ENCODE measurements at regions not wholly inside any gene's neighbourhood (a gene's known extent, or its start where the extent isn't known, plus 50 kb on each side); places are given as distances from the start of the nearest gene placed in this dataset.

DNA sequence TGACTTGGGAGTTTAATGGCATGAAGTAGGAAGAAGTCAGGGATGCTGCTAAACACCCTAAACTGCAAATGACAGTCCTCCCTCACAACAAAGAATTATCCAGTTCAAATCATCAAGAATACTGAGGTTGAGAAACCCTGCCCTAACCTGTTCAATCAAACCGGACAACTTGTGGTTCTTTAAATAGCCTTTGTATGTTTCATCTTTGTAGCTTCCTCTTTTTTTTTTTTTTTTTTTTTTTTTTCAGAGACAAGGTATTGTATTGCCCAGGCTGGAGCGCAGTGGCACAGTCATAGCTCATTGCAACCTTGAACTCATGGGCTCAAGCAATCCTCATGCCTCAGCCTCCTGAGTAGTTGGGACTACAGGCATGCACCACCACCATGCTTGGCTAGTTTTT lies 52.5 kb upstream of the TTC29 start:
- DNase-seq = no peak

- no peak for DNase-seq
Measured at GRCh38 chr4:147003956-147004809, 58.5 kb upstream of the TTC29 start.

- DNase-seq = no peak
Measured at GRCh38 chr4:147006229-147006628, 60.6 kb upstream of the TTC29 start.

DNA sequence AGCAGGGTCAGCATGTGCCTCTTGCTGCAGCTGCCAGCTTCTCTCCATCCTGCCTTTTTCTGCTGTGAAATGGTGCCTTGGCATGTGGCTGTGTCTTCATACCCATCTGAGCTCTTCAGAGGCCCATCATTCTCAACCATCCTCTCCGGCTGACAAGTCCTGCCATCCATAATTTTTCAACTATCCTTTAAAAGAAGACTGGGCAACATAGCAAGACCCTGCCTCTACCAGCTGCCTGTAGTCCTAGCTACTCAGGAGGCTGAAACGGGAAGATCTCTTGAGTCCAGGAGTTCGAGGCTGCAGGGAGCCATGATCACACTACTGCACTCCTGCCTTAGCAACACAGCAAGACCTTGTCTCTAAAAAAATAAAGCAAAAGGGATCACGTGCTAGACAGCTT lies 64.2 kb upstream of the TTC29 start:
- DNase-seq = no peak

DNA sequence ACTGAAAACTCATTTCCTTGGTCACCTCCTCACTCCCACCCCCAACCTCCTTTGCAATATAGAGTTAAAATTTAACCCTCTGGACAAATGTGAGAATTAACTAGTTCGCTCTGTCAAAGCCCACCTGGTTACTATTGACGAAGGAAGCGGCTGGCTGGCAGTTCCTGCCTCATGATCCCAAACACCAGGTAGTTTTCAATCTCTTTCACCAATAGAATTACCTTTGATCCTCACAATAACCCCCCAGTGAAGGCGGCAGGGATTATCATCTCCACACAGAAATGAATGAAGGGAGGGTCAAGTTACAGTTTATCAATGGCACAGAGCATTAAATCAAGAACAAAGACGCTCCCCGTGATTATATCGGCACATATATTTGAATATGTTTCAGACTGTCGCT lies 65.7 kb upstream of the TTC29 start:
- no peak for DNase-seq

DNA sequence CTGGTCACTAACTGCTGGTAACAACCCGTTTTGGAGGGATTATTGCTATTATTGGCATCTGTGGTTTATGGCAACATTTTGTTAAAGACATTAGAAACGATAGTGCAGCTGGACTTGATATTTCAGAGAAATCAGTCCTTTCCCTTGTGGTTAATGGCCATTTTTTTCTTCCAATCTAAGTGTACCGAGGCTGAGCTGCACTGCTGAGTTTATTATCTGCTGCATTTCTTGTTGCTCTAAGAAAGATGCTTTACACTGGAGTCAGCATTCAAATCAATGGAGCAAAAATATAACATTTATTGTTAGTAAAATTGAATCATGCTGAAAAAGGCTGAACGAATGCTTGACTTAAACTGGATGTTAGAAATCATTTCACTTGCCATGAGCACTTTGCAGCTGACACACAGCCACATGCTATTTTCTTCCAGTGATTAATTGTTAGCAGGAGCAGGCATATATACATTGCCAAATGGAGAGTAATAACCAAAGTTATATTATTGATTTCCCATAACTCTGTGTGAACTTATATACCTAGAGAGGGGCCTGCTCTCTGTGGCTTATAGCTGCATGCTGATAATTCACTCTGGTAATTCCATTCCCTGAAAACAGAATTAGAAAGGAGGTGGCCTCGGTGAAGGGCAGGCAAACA lies 66.5 kb upstream of the TTC29 start:
- DNase-seq = no peak

- no peak for DNase-seq
Measured at GRCh38 chr4:147014946-147015345, 69.3 kb upstream of the TTC29 start.

GRCh38 chr4:147015491-147015890 lies 69.8 kb upstream of the TTC29 start:
- no peak for DNase-seq

DNA sequence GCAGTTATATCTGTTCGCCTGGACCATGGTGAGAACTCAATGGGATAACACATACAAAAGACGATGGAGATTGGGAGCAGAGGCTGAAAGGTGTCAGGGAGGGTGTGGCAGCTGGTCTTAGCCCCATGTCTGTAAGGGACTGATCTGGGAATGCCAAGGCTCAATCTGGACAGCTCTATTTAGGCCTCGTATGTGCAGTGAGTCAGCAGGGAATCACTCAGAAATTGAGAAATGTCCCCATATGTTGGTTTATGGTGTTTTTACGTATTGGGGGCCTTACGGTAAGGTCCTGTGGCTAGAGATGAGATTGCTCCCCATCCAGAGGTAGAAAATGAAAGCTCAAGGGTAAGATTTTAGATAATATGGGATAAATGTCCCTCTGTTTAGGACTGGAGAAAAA lies 71.4 kb upstream of the TTC29 start:
- DNase-seq = no peak

GRCh38 chr4:147019091-147019490 lies 73.4 kb upstream of the TTC29 start:
- DNase-seq = peak; percentile 29 to 49

- DNase-seq = no peak
Measured at GRCh38 chr4:147020456-147020855, 74.8 kb upstream of the TTC29 start.

DNA sequence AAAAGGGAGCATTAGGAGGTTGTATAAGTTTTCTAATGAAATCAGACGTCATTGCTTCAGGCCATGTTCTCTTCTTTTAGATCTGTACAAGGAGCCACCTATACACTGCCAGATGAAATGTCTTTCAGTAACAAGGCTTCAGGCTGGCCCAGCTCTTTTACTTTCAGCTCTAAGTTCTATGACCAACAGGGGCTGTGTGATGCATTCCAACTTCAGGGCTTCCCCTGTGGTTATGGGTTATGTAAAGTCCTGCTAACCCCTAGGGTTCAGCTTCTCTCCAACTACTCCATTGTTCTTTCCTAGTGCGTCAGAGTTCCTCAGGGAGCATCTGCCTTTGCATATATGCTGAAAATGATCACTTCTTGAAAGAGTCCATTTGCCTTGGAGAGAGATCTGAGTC lies 79.4 kb upstream of the TTC29 start:
- DNase-seq = no peak

DNA sequence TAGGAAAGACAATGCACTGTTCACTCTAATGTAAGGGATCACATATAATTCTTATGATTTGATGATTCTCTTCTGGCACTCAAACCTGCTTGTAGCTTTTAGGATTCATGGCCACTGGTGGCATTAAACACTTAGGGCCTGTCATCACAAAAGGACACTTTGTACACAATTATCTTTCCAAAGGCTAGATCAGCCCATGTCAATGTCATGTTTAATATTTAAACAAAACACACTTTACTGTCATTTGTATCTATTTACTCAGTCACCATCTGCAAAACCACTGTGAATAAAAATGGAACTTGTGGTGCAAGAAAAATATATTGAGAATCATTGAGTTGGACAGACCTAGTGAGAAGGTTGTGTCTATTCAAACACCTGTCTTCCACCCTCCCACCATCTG lies 83.6 kb upstream of the TTC29 start:
- no peak for DNase-seq

DNA sequence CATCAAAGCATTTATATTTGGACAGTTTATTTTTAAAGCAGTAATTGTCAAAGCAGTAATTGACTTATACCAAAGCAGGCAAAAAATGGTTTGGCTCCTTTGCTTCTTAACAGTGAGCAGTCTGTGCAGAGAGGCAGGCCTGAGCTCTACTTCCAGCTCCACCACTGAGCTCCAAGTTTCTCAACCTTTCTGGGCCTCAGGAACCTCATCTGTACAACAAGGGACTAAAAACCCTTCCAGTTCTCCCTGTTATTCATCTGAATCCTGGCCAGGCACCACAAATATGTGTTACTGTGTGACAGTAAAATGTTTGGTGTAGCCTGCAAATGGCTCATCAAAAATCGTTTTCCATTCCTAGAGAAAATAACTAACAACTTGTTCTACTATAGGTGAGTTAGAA lies 88.7 kb upstream of the TTC29 start:
- DNase-seq = no peak

GRCh38 chr4:147037069-147037468 lies 91.4 kb upstream of the TTC29 start:
- peak in 1 of 2 donors; percentile 11 for DNase-seq

GRCh38 chr4:147039976-147040575 lies 94.4 kb upstream of the TTC29 start:
- DNase-seq = no peak

GRCh38 chr4:147040874-147041273 lies 95.2 kb upstream of the TTC29 start:
- DNase-seq = no peak

GRCh38 chr4:147041376-147041775 lies 95.7 kb upstream of the TTC29 start:
- no peak for DNase-seq

DNA sequence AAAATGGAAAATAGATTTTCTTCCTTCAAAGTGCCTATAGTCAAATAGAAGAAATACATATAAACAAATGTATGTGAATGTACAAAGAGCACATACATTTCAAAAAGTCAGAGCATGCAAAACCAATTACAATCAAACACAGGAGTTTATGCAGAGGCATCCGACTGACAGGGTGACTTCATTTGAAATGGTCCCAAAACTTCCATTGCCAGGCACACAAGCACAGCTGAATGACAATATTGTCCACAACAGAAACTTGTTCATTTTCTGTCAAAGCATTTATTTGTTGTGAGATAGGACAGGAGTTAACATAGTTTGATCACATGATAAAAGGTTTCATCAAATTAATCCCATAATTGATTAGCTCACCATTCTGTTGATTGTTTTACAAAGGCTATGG lies 96.4 kb upstream of the TTC29 start:
- no peak for DNase-seq

DNA sequence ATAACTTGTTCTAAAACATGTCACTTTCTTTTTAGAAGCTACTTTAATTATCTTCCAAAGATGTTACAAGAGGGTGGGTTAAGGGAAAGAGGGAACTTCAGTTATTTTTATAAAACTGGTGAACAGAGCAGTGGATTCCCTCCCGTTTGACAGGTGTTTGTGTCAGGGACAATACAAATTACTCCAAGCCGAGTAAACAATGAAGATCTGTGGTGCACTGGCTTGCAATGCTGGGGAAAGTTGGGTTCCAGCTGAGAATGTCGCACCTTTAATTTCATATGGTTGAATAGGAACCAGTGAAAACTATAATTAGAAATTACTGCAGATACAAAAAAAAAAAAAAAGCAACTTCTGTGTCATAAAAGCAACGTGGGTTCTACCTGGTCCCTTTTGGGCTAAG lies 98.6 kb upstream of the TTC29 start:
- DNase-seq = no peak

DNA sequence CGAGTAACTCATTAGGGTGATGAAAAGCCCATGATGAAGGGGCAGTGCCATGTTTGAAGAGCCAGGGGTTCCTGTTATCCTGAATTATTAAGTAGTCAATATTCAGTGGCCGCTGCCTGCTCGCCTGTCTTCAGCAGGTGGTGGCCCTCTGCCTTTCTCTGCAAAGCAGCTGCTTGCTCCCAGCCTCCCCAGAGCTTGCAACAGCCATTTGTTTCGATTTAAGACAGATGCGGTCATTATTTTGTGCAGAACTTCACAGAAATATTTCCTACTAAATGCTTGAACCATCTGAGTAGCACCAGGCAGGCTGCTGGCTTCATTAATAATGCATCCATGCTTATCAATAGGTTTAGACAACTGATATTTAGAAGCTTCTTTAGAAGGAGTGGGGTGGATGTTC lies 104.3 kb upstream of the TTC29 start:
- no peak for DNase-seq

- no peak for DNase-seq
Measured at GRCh38 chr4:147050356-147050765, 104.7 kb upstream of the TTC29 start.

DNA sequence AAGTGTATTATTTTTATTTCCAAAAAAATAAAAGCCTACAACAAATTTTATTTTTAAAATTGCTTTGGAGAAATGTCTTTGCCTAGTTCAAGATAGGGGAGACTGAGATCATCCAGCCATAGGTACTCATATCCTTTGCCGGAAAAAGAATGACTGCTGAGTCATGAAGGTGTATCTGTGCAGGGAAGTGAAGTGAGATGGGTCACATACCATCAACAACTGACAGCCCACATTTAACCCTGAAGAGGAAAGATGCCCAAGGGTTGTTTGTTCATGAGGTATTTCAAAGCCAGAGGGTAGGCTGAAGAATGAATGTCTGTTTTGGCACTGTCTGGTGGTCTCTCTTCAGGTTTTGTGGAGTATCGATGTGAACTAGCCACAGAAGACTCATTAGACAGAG lies 106.7 kb upstream of the TTC29 start:
- no peak for DNase-seq

- DNase-seq = no peak
Measured at GRCh38 chr4:147054228-147054872, 108.7 kb upstream of the TTC29 start.

Data from hippocampal formation (tissue), 2 donors.